ENCODE measurements at regions not wholly inside any gene's neighbourhood (a gene's known extent, or its start where the extent isn't known, plus 50 kb on each side); places are given as distances from the start of the nearest gene placed in this dataset.
"Not testable (repeated sequence)": the region's sequence is repeated elsewhere in the genome, so short reads cannot be mapped to it uniquely, and the experiment has no call there.

- no peak overlapping the region for H3K4me3 ChIP-seq (IDR thresholded peaks at IDR 0.05; ENCODE audit: insufficient read depth, low read depth, low read length)
- H2AFZ ChIP-seq (ENCODE audit: low read depth): no peak overlapping the region
- H4K20me1 ChIP-seq (ENCODE audit: insufficient read depth): no peaks in the 10 kb centered on the region
- H3K27ac ChIP-seq: no peak overlapping the region
- no peaks in the 10 kb centered on the region for H3K27me3 ChIP-seq (ENCODE audit: insufficient read depth, low read depth)
- no peaks in the 10 kb centered on the region for H3K79me2 ChIP-seq (ENCODE audit: insufficient read depth, low read depth)
- peaks cover 15% of the 10 kb centered on the region for H3K4me1 ChIP-seq (ENCODE audit: low read depth, poor library complexity, severe bottlenecking)
- TF ChIP-seq, protein P1, sequence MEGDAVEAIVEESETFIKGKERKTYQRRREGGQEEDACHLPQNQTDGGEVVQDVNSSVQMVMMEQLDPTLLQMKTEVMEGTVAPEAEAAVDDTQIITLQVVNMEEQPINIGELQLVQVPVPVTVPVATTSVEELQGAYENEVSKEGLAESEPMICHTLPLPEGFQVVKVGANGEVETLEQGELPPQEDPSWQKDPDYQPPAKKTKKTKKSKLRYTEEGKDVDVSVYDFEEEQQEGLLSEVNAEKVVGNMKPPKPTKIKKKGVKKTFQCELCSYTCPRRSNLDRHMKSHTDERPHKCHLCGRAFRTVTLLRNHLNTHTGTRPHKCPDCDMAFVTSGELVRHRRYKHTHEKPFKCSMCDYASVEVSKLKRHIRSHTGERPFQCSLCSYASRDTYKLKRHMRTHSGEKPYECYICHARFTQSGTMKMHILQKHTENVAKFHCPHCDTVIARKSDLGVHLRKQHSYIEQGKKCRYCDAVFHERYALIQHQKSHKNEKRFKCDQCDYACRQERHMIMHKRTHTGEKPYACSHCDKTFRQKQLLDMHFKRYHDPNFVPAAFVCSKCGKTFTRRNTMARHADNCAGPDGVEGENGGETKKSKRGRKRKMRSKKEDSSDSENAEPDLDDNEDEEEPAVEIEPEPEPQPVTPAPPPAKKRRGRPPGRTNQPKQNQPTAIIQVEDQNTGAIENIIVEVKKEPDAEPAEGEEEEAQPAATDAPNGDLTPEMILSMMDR (conservative IDR thresholded peaks at IDR 0.05; ENCODE audit: low read depth, low read length): no peak
- H3K36me3 ChIP-seq (ENCODE audit: insufficient read depth): no peaks in the 10 kb centered on the region
- no peak overlapping the region for H3K9ac ChIP-seq
- H3K4me2 ChIP-seq: no peak overlapping the region
These were observed 81.2 kb downstream of the DACT2 start for GRCh38 chr6:168238159-168238909.

DNA sequence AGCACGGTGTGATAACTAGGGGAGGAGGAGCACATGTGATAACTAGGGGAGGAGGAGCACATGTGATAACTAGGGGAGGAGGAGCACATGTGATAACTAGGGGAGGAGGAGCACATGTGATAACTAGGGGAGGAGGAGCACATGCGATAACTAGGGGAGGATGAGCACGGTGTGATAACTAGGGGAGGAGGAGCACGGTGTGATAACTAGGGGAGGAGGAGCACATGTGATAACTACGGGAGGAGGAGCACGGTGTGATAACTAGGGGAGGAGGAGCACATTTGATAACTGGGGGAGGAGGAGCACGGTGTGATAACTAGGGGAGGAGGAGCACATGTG, 85.7 kb downstream of the DACT2 start:
- H4K20me1 ChIP-seq (ENCODE audit: insufficient read depth): not testable (repeated sequence)
- peaks cover 45% of the 10 kb centered on the region for H3K4me1 ChIP-seq (ENCODE audit: low read depth, poor library complexity, severe bottlenecking)

DNA sequence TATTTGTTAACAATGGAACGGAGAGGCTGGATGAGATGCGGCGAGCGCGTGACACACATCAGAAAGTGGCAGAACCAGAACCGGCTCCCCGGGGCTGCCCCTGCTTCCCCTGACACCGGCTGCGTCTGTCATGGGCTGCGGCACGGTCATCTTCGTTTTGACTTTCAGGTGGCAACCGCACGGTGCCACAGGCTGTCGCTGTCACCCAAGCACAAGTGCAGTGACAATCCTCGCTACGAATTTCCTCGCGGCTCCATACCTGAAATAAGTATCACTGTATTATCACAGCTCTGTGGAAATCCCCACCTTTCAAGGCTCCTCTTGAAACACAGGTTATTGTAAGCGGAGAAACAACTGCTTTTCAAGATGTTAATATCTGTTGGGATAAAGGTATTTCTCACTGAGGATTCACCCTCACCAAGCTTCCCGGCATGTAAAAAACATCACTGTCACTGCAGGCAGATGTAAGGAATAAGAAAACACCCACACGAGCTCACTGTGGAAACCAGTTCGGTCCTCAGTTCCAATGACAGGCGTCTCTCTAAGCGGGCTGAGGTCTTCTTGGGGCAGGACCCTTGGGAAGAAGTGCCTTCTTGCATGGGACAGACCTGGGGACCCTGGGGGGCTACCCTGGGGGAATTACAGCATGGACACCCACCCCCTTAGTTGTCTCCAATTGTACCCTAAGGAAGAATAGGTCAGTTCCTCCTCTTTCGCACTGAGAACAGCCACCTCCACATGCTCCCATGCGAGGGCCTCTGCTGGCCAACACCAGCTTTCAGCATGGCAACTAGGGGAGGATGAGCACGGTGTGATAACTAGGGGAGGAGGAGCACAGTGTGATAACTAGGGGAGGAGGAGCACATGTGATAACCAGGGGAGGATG, 86.3 kb downstream of the DACT2 start:
- no peak overlapping the region for H3K4me3 ChIP-seq (IDR thresholded peaks at IDR 0.05; ENCODE audit: insufficient read depth, low read depth, low read length)
- no peaks in the 10 kb centered on the region for H4K20me1 ChIP-seq (ENCODE audit: insufficient read depth)
- 0 out of 2 replicates have a peak overlapping the region, but pooled peaks have one; percentile 61 for H3K4me2 ChIP-seq
- no peak overlapping the region for H3K9ac ChIP-seq
- no peaks in the 10 kb centered on the region for H3K27me3 ChIP-seq (ENCODE audit: insufficient read depth, low read depth)
- no peaks in the 10 kb centered on the region for H3K36me3 ChIP-seq (ENCODE audit: insufficient read depth)
- peaks cover 45% of the 10 kb centered on the region for H3K4me1 ChIP-seq (ENCODE audit: low read depth, poor library complexity, severe bottlenecking)
- no peaks in the 10 kb centered on the region for H3K79me2 ChIP-seq (ENCODE audit: insufficient read depth, low read depth)
- no peak overlapping the region for H2AFZ ChIP-seq (ENCODE audit: low read depth)
- H3K27ac ChIP-seq: peak overlapping the region; percentile 78; the same call in 1 of the 2 replicates
- TF ChIP-seq, protein P1 (conservative IDR thresholded peaks at IDR 0.05; ENCODE audit: low read depth, low read length): no peak

More for the DNA sequence above, 85.7 kb downstream of the DACT2 start:
- H3K27ac ChIP-seq; H3K36me3 ChIP-seq (ENCODE audit: insufficient read depth); H3K9ac ChIP-seq; H3K79me2 ChIP-seq (ENCODE audit: insufficient read depth, low read depth); H3K27me3 ChIP-seq (ENCODE audit: insufficient read depth, low read depth); H3K4me2 ChIP-seq; H3K4me3 ChIP-seq (IDR thresholded peaks at IDR 0.05; ENCODE audit: insufficient read depth, low read depth, low read length); H2AFZ ChIP-seq (ENCODE audit: low read depth): not testable (repeated sequence)

- TF ChIP-seq, protein P1 (conservative IDR thresholded peaks at IDR 0.05; ENCODE audit: low read depth, low read length): no peak
- Histone ChIP-seq H3K27me3 (ENCODE audit: insufficient read depth, low read depth) (no peaks in the 10 kb centered on the region), H3K4me2 (peak overlapping the region; percentile 61; the same call in 1 of the 2 replicates)
These were observed 87.0 kb downstream of the DACT2 start for GRCh38 chr6:168232528-168232927.

More at GRCh38 chr6:168232528-168232927, 87.0 kb downstream of the DACT2 start:
- Histone ChIP-seq H4K20me1 (ENCODE audit: insufficient read depth) (no peaks in the 10 kb centered on the region), H3K4me3 (IDR thresholded peaks at IDR 0.05; ENCODE audit: insufficient read depth, low read depth, low read length) (no peak overlapping the region), H3K4me1 (ENCODE audit: low read depth, poor library complexity, severe bottlenecking) (peaks cover 45% of the 10 kb centered on the region), H3K79me2 (ENCODE audit: insufficient read depth, low read depth) (no peaks in the 10 kb centered on the region), H3K27ac (peak overlapping the region; percentile 78), H3K9ac (peak overlapping the region; percentile 47; the same call in 1 of the 2 replicates), H2AFZ (ENCODE audit: low read depth) (no peak overlapping the region), H3K36me3 (ENCODE audit: insufficient read depth) (no peaks in the 10 kb centered on the region)
